ENCODE measurements at regions not wholly inside any gene's neighbourhood (a gene's known extent, or its start where the extent isn't known, plus 50 kb on each side); places are given as distances from the start of the nearest gene placed in this dataset.
A peak's percentile ranks its signal among the peaks of the same experiment; 100 is the strongest.
"Not testable (repeated sequence)": the region's sequence is repeated elsewhere in the genome, so short reads cannot be mapped to it uniquely, and the experiment has no call there.

- not testable (repeated sequence) for DNase-seq (ENCODE audit: low spot score)
- peak; percentile 38 for TF ChIP-seq CTCF (IDR thresholded peaks at IDR 0.05; ENCODE audit: borderline replicate concordance, control extremely low read depth, extremely low read depth, insufficient read depth, missing control alignments)
Measured at GRCh38 chr2:89205153-89205552, 513.7 kb downstream of the RPIA start.

GRCh38 chr2:89208144-89208932, 516.9 kb downstream of the RPIA start:
- in situ Hi-C loops (cut with MboI; ENCODE audit: low sequenced_read_pairs, unreplicated experiment): not testable (repeated sequence)

More at GRCh38 chr2:89205153-89205552, 513.7 kb downstream of the RPIA start:
- in situ Hi-C loops (cut with MboI; ENCODE audit: low sequenced_read_pairs, unreplicated experiment): not testable (repeated sequence)

GRCh38 chr2:89213151-89213550, 521.7 kb downstream of the RPIA start:
- DNase-seq (ENCODE audit: low spot score); in situ Hi-C loops (cut with MboI; ENCODE audit: low sequenced_read_pairs, unreplicated experiment): not testable (repeated sequence)

More at GRCh38 chr2:89208144-89208932, 516.9 kb downstream of the RPIA start:
- not testable (repeated sequence) for DNase-seq (ENCODE audit: low spot score)

GRCh38 chr2:89213811-89214210, 522.3 kb downstream of the RPIA start:
- in situ Hi-C loops (cut with MboI; ENCODE audit: low sequenced_read_pairs, unreplicated experiment); DNase-seq (ENCODE audit: low spot score): not testable (repeated sequence)

GRCh38 chr2:89221474-89221873, 530.0 kb downstream of the RPIA start:
- in situ Hi-C loops (cut with MboI; ENCODE audit: low sequenced_read_pairs, unreplicated experiment); DNase-seq (ENCODE audit: low spot score): not testable (repeated sequence)

- DNase-seq (ENCODE audit: low spot score); in situ Hi-C loops (cut with MboI; ENCODE audit: low sequenced_read_pairs, unreplicated experiment): not testable (repeated sequence)
Measured at GRCh38 chr2:89222063-89222732, 530.7 kb downstream of the RPIA start.

GRCh38 chr2:89224803-89225202, 533.3 kb downstream of the RPIA start:
- in situ Hi-C loops (cut with MboI; ENCODE audit: low sequenced_read_pairs, unreplicated experiment); DNase-seq (ENCODE audit: low spot score): not testable (repeated sequence)

GRCh38 chr2:89229979-89230378, 538.5 kb downstream of the RPIA start:
- in situ Hi-C loops (cut with MboI; ENCODE audit: low sequenced_read_pairs, unreplicated experiment); DNase-seq (ENCODE audit: low spot score): not testable (repeated sequence)

GRCh38 chr2:89231241-89231640, 539.8 kb downstream of the RPIA start:
- in situ Hi-C loops (cut with MboI; ENCODE audit: low sequenced_read_pairs, unreplicated experiment); DNase-seq (ENCODE audit: low spot score): not testable (repeated sequence)

- in situ Hi-C loops (cut with MboI; ENCODE audit: low sequenced_read_pairs, unreplicated experiment); DNase-seq (ENCODE audit: low spot score): not testable (repeated sequence)
Measured at GRCh38 chr2:89233931-89234330, 542.5 kb downstream of the RPIA start.

- DNase-seq (ENCODE audit: low spot score); in situ Hi-C loops (cut with MboI; ENCODE audit: low sequenced_read_pairs, unreplicated experiment): not testable (repeated sequence)
Measured at GRCh38 chr2:89234818-89235466, 543.5 kb downstream of the RPIA start.

- DNase-seq (ENCODE audit: low spot score); in situ Hi-C loops (cut with MboI; ENCODE audit: low sequenced_read_pairs, unreplicated experiment): not testable (repeated sequence)
Measured at GRCh38 chr2:89236832-89237450, 545.5 kb downstream of the RPIA start.

- DNase-seq (ENCODE audit: low spot score); in situ Hi-C loops (cut with MboI; ENCODE audit: low sequenced_read_pairs, unreplicated experiment): not testable (repeated sequence)
Measured at GRCh38 chr2:89237783-89238182, 546.3 kb downstream of the RPIA start.

GRCh38 chr2:89243114-89243700, 551.7 kb downstream of the RPIA start:
- in situ Hi-C loops (cut with MboI; ENCODE audit: low sequenced_read_pairs, unreplicated experiment); DNase-seq (ENCODE audit: low spot score): not testable (repeated sequence)

- in situ Hi-C loops (cut with MboI; ENCODE audit: low sequenced_read_pairs, unreplicated experiment); DNase-seq (ENCODE audit: low spot score): not testable (repeated sequence)
Measured at GRCh38 chr2:89244407-89244806, 552.9 kb downstream of the RPIA start.

GRCh38 chr2:89245478-89245877, 554.0 kb downstream of the RPIA start:
- DNase-seq (ENCODE audit: low spot score); in situ Hi-C loops (cut with MboI; ENCODE audit: low sequenced_read_pairs, unreplicated experiment): not testable (repeated sequence)

GRCh38 chr2:89246027-89246426, 554.6 kb downstream of the RPIA start:
- DNase-seq (ENCODE audit: low spot score); in situ Hi-C loops (cut with MboI; ENCODE audit: low sequenced_read_pairs, unreplicated experiment): not testable (repeated sequence)

Data from GM13976 (cell line).